ENCODE measurements at regions not wholly inside any gene's neighbourhood (a gene's known extent, or its start where the extent isn't known, plus 50 kb on each side); places are given as distances from the start of the nearest gene placed in this dataset.

- TF ChIP-seq CTCF (IDR thresholded peaks at IDR 0.05; ENCODE audit: extremely low read depth, missing control alignments) = no peak
- no peak for DNase-seq (ENCODE audit: low spot score)
These were observed 198.8 kb downstream of the PLPP3 start for GRCh38 chr1:56380531-56380930.

- TF ChIP-seq CTCF (IDR thresholded peaks at IDR 0.05; ENCODE audit: extremely low read depth, missing control alignments) = no peak
- no peak for DNase-seq (ENCODE audit: low spot score)
These were observed 200.9 kb downstream of the PLPP3 start for GRCh38 chr1:56378341-56379070.

GRCh38 chr1:56377431-56377830, 201.9 kb downstream of the PLPP3 start:
- no peak for TF ChIP-seq CTCF (IDR thresholded peaks at IDR 0.05; ENCODE audit: extremely low read depth, missing control alignments)
- no peak for DNase-seq (ENCODE audit: low spot score)

- no peak for TF ChIP-seq CTCF (IDR thresholded peaks at IDR 0.05; ENCODE audit: extremely low read depth, missing control alignments)
- no peak for DNase-seq (ENCODE audit: low spot score)
These were observed 203.0 kb downstream of the PLPP3 start for GRCh38 chr1:56376188-56376984.

GRCh38 chr1:56375326-56375804, 204.0 kb downstream of the PLPP3 start:
- no peak for DNase-seq (ENCODE audit: low spot score)
- TF ChIP-seq CTCF (IDR thresholded peaks at IDR 0.05; ENCODE audit: extremely low read depth, missing control alignments) = no peak

GRCh38 chr1:56374026-56374974, 205.1 kb downstream of the PLPP3 start:
- no peak for TF ChIP-seq CTCF (IDR thresholded peaks at IDR 0.05; ENCODE audit: extremely low read depth, missing control alignments)
- no peak for DNase-seq (ENCODE audit: low spot score)

Measured in GM20000 (cell line).